ENCODE measurements at regions not wholly inside any gene's neighbourhood (a gene's known extent, or its start where the extent isn't known, plus 50 kb on each side); places are given as distances from the start of the nearest gene placed in this dataset.

GRCh38 chr1:67493148-67493547 lies 62.9 kb upstream of the SERBP1 start:
- TF ChIP-seq EZH2 (IDR thresholded peaks at IDR 0.05; ENCODE audit: insufficient read depth, poor library complexity, severe bottlenecking) (no peak), EZH2phosphoT487 (IDR thresholded peaks at IDR 0.05; ENCODE audit: insufficient read depth, low read depth) (no peak)
